Right lung (tissue), 2 donors: ENCODE measurements at regions not wholly inside any gene's neighbourhood (a gene's known extent, or its start where the extent isn't known, plus 50 kb on each side); places are given as distances from the start of the nearest gene placed in this dataset.

Source experiments
- DNase-seq, 2 donors: peaks; one replicate each; pipeline ENCODE4 v3.0.0-alpha.2; 2013

- DNase-seq, result no peak
Observed at GRCh38 chr18:38032516-38032915, 466.9 kb upstream of the CELF4 start.

DNA sequence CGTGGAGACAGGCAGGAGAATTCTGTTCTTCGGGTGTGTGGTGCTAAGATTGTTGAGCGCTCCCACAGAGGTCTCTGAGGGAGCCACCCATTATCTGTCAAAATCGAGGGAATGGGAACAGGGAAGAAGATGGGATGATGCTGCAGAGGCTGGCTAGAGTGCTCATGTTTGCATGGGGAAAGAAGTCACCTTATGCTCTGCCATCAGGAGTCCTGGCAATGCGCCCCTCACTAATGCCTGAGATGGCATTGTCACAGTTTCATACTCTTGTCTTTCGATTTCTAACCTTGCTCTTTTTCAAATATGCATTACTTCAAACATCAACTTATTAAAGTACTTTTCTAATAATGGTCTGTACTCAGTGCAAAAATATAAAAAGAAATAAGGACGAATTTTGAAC is 463.3 kb upstream of the CELF4 start:
- no peak for DNase-seq

DNA sequence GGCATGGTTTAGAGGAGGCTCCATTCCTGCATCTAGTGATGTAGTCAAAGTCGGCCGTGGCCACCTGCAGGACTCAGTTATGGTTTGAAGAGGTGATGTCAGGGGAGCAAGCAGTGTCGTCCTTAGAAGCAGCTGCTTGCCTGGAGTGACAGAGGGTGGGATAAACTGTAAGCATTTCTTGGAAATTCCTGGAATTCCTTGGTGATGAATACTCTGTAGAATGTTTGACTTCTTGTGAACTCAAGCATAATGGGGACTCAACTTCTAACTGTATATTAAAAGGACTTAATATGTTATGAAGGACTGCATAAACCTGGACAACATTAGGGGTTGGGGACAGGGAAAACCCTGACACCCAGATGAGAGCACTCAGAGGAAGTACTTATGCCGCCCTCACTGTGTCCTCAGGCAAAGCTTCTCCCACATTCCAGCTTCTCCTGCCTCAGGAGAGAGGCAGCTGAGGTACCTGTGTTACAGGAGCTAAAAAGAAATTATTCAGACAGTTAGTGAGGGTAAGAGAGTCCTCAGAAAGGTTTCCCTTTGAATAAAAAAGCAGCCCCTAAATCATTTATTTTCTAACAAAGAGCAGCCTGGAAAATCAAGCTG is 459.9 kb upstream of the CELF4 start:
- no peak for DNase-seq

DNA sequence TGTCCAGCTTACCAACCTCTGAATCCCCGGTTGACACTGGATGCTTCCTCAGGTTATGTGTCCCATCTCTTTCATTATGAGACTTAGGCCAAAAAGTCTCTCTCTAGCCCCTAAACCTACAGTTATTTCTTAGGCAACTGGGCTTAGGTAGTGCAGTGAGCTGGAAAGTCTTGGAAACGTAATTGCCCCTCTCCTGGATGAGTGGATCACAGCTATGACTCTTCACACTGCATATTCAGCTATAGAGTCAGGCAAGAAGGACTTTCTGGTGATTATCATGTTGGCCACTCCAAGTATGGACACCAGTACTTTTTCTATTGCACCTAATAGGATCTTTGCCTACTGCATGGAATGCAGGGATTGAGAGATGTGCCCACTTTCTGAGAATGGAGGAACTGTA is 458.3 kb upstream of the CELF4 start:
- DNase-seq, result no peak

DNA sequence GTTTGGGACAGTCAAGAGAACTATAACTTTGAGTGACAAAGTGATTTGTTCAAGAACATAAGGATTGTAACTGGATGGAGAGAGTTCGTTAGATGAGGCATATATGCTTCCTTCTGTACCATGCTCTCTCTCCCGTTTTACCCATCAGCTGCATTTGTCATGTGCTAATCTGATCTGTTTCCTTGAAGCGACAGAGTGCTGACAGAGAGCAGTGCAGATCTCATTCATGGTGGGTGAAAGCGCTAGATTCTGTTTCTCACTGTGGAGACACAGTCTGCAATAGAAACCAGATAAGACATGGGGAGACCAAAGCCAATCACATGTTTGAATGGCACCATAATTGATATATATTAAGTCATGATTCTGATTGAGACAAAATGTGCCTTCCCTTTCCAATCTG is 456.6 kb upstream of the CELF4 start:
- no peak for DNase-seq

GRCh38 chr18:38019292-38019691 is 453.7 kb upstream of the CELF4 start:
- no peak for DNase-seq

DNA sequence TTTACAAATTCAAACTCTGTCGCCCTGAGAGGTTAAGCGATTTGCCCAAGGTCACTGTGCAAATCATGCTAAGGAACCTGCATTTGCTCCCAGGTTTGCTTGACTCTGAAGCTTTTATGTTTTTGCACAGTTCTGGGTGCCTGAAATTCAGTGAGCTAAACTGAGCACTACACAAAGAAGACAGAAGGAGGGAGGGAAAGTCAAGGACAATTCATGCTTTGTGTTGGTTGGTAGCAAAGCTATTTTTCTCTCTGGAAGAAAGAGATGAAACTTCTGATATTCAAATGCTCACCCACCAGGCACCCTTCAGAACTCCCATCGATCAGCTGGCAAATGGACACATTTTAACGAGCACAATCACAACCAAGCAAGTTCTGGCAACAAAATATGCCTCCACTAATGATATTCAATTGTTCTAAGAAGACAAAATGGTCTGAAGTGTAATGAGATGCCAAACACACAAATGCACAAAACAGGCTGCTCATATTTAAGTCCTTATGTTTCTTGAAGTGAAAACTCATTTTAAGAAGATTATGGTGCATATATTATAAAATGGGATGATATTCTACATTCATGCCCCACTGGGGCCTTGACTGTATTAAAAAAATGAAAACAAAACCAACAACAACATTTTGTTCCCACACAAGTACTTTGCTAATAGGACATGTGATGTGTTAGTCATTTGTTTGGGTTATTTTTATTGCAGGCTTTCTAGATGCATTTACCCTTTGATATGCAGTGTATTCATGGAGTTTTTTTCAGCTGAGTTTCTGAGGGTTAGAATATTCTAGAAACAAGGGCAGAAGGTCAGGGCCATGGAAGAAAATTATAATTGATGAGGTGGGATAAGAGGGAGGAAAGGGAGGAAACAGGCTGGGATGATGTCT is 445.6 kb upstream of the CELF4 start:
- no peak for DNase-seq

DNA sequence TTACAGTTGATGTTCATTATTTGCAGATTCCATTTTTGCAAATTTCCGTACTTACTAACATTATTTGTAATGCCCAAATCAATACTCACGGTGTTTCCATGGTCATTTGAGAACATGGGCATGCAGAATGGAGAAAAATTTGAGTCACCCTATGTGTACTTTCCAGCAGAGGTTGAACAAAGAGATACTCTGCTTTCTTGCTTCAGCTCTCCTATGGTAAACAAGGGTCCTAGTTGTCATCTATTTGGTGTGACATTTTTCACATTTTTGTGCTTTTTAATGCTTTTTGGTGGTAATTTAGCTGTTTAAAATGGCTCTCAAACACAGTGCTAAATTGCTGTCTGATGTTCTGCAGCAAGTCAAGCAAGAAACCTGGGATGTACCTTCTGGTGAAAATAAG is 444.4 kb upstream of the CELF4 start:
- no peak for DNase-seq

GRCh38 chr18:38009320-38009719 is 443.7 kb upstream of the CELF4 start:
- DNase-seq, result no peak

- no peak for DNase-seq
Observed at GRCh38 chr18:38007676-38008330, 442.2 kb upstream of the CELF4 start.

DNA sequence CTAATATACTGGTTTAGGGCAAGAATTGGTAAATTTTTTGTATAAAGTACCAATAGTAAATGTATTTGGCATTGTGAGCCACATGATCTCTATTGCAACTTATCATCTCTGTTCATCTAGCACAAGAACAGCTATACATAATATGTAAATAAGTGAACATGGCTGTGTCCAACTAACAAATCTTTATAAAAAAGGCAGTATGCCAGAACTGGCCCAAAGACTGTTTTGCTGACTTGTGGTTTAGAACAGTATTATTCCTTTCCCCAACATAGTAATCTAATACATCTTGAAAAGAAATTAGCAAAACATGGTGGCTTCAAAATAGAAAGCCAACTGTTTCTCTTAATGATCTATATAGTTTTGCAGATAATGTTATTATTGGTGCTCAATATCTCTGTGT is 441.4 kb upstream of the CELF4 start:
- DNase-seq, result no peak

DNA sequence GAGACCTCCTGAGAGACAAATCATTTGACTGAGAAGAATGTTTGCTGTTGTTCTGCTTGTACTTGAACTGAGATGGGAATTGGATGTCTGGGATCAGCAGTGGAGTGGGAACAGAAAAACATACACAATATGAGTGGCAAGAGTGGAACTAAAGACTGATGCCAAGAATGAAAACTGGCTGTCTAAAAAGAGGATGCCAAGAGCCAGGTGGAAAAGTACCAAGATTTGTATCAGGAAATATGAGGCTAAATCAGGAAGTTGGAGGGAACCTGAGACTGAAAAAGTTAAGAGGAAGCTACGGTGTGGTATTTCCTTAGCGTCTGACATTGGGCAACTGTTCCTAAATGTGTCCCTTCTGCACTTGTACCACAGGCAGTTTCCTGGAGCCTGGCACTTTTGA is 440.9 kb upstream of the CELF4 start:
- no peak for DNase-seq

GRCh38 chr18:37997695-37998094 is 432.1 kb upstream of the CELF4 start:
- DNase-seq, result no peak

DNA sequence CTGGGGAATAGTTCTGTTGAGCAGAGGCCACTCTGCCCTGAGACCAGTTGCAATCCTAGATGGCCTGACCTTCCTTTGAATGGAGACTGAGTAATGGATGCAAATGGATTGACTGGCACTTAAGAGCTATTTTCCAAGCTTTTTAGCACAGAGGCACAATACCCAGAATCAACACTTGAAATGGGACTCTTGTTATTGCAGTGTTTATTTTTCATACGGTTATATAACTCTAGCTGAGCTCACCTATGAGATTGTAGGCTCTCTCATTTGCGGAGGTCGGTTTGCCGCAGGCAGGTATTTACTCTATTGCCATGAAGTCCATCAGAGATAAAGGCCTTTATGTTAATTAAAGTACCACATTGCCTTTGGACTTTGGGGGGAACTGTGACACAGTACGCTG is 422.3 kb upstream of the CELF4 start:
- DNase-seq, result no peak

- DNase-seq, result no peak
Observed at GRCh38 chr18:37986665-37987064, 421.1 kb upstream of the CELF4 start.

- DNase-seq, result no peak
Observed at GRCh38 chr18:37985126-37985525, 419.5 kb upstream of the CELF4 start.

- DNase-seq, result no peak
Observed at GRCh38 chr18:37980556-37980955, 415.0 kb upstream of the CELF4 start.

GRCh38 chr18:37975446-37975845 is 409.8 kb upstream of the CELF4 start:
- no peak for DNase-seq

DNA sequence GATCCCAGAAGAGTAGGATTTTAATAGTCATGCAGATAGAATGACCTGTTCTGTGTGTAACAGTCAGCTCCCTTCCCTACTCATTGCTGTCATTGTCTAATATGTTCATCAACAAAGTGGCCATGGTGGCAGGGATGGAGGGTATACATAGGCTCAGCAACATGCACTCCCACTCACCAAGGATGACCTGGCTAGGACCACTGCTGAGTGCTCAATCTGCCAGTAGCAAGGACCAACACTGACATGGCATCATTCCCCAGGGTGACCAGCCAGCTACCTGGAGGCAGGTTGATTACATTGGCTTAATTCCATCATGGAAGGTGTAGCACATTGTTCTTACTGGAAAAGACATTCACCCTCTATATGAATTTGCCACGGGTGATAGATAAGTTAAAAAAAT is 401.7 kb upstream of the CELF4 start:
- DNase-seq, result no peak

GRCh38 chr18:37965572-37965970 is 400.0 kb upstream of the CELF4 start:
- DNase-seq, result no peak

DNA sequence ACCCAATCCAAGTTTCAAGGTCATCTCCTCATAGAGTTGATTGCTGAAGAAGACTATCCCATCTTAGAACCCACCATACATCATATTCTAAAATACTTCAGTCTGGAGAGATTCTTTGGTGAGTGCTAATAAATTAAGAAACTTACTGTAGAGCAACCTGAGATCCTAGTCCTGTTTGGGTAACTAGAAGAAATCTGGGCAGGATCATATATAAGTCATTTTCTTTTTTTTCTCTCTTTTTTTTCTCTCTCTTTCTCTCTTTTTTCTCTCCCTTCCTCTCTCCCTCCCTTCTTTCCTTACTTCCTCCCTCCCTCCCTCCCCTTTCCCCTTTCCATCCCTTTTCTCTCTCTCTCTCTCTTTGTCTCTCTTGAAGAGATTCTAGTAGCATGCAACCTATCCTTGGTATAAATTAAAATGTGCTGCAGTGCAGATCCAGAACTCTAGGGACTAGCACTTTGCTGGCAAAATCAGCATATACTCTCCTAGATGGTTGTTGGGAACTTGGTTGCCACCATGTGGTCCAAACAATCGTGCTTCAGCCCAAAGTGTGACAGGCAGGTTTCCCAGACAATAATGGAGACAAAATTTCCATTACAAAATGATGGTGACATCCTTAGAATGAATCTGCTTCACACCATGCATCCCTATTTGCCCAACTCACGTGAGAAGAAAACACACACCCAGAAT is 399.4 kb upstream of the CELF4 start:
- DNase-seq, result no peak

DNA sequence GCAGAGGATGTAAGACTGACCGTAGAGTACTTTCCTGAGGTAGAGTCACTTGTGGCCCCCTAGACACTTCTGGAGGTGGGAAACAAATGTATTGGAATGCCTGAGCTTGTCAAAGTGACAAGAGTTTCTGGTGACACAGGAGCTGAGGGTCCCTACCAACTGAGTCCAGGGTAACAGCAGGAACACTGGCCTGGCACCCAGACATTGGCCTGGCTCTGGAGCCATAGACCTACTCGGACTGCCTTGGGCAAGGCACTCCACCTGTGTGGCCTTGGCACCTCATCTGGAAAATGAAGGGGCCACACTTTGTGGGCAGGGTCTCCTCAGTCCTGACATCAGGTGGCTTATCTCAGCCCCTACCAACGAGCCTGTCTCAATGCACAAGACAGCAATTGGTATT is 398.2 kb upstream of the CELF4 start:
- no peak for DNase-seq
